OCI-LY3 (cell line): ENCODE measurements at regions not wholly inside any gene's neighbourhood (a gene's known extent, or its start where the extent isn't known, plus 50 kb on each side); places are given as distances from the start of the nearest gene placed in this dataset.
A peak's percentile ranks its signal among the peaks of the same experiment; 100 is the strongest.

ENCODE experiments used
- H2AFZ ChIP-seq: fragments of 200-600, 300-600 bp; shearing (Covaris generic); 2 replicates; pipeline ENCODE4 v1.6.0; 2014; ENCODE audit warnings: antibody characterized with exemption, low read depth, low read length
- H3K27ac ChIP-seq: fragments of 200-600, 300-600 bp; sonication (generic); 2 replicates; pipeline ENCODE4 v1.5.1; 2014; ENCODE audit warnings: mild to moderate bottlenecking, low read length, moderate library complexity, mixed read lengths
- H3K27me3 ChIP-seq: fragments of 200-600, 300-600 bp; sonication (generic); 2 replicates; pipeline ENCODE4 v1.6.1; 2014; ENCODE audit warnings: low read depth, low read length, mixed read lengths
- H3K36me3 ChIP-seq: fragments of 200-600, 300-600 bp; sonication (generic); replicated peaks from 2 replicates; pipeline ENCODE3; 2014; ENCODE audit warnings: low read depth, low read length, mixed read lengths
- H3K4me1 ChIP-seq: fragments of 300-600, 200-600 bp; sonication (generic); 2 replicates; pipeline ENCODE4 v1.6.1; 2014; ENCODE audit warnings: low read length, mixed read lengths
- H3K4me2 ChIP-seq: fragments of 200-600, 300-600 bp; sonication (generic); 2 replicates; pipeline ENCODE4 v1.6.1; 2014; ENCODE audit warnings: low read length, mixed read lengths
- H3K4me3 ChIP-seq: fragments of 300-600, 200-600 bp; sonication (generic); 2 replicates; pipeline ENCODE4 v1.5.1; 2014; ENCODE audit warnings: antibody characterized with exemption, mild to moderate bottlenecking, low read length, moderate library complexity
- H3K79me2 ChIP-seq: fragments of 300-600, 200-600 bp; shearing (Covaris generic); 2 replicates; pipeline ENCODE4 v1.6.1; 2014; ENCODE audit warnings: mild to moderate bottlenecking, low read length, mixed read lengths
- H3K9ac ChIP-seq: fragments of 300-600, 200-600 bp; shearing (Covaris generic); 2 replicates; pipeline ENCODE4 v1.6.0; 2014; ENCODE audit warnings: mild to moderate bottlenecking, low read length, moderate library complexity
- H3K9me3 ChIP-seq: fragments of 200-600, 300-600 bp; shearing (Covaris generic); 2 replicates; pipeline ENCODE4 v1.6.1; 2014; ENCODE audit warnings: low read length, mixed read lengths; ENCODE audit not compliant: insufficient read depth
- H4K20me1 ChIP-seq: fragments of 200-600, 300-600 bp; sonication (generic); 2 replicates; pipeline ENCODE4 v1.6.1; 2016; ENCODE audit warnings: low read length, mixed read lengths; ENCODE audit not compliant: insufficient read depth
- EZH2phosphoT487 ChIP-seq: fragments of 200-600 bp; shearing (Covaris generic); IDR thresholded peaks from 2 replicates; pipeline ENCODE4 v1.6.1; 2018; ENCODE audit warnings: antibody characterized with exemption, mixed run types, low read depth
- TF ChIP-seq, protein P1 (sequence below): fragments of 200-600, 300-600 bp; sonication (generic); IDR thresholded peaks from 2 replicates; pipeline ENCODE4 v1.5.1; 2014; ENCODE audit warnings: antibody characterized with exemption, low read length, low read depth

DNA sequence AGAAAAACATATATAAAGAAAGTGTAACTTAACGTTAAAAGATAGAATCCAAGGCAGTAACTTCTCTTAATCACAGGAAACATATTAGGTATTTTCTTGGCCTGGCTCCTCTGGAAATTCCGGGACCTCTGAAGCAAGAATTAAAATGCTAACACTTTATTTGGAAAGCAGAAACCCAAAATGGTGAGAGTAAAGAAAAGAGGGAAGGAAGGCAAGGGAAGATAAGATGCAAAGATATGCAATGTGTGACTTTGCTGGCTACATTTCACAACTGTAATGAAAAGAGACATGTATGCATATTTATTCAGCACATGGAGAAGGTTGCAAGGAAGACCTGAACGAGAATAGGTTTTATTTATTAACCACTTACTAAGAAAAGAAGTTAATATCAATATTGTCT, 372.5 kb downstream of the TBL1XR1 start:
- Histone ChIP-seq H3K36me3 (no peaks in the 10 kb centered on the region), H3K4me3 (no peak overlapping the region)
- TF ChIP-seq, protein P1, sequence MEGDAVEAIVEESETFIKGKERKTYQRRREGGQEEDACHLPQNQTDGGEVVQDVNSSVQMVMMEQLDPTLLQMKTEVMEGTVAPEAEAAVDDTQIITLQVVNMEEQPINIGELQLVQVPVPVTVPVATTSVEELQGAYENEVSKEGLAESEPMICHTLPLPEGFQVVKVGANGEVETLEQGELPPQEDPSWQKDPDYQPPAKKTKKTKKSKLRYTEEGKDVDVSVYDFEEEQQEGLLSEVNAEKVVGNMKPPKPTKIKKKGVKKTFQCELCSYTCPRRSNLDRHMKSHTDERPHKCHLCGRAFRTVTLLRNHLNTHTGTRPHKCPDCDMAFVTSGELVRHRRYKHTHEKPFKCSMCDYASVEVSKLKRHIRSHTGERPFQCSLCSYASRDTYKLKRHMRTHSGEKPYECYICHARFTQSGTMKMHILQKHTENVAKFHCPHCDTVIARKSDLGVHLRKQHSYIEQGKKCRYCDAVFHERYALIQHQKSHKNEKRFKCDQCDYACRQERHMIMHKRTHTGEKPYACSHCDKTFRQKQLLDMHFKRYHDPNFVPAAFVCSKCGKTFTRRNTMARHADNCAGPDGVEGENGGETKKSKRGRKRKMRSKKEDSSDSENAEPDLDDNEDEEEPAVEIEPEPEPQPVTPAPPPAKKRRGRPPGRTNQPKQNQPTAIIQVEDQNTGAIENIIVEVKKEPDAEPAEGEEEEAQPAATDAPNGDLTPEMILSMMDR: no peak
- no peak for TF ChIP-seq EZH2phosphoT487

GRCh38 chr3:176820764-176821163, 376.5 kb downstream of the TBL1XR1 start:
- no peak overlapping the region for H3K4me3 ChIP-seq

More for the DNA sequence above, 372.5 kb downstream of the TBL1XR1 start:
- H3K9ac ChIP-seq: no peak overlapping the region
- no peak overlapping the region for H3K27ac ChIP-seq
- H3K9me3 ChIP-seq: no peaks in the 10 kb centered on the region
- H3K79me2 ChIP-seq: no peaks in the 10 kb centered on the region
- no peak overlapping the region for H3K4me2 ChIP-seq
- no peaks in the 10 kb centered on the region for H3K27me3 ChIP-seq
- no peak overlapping the region for H2AFZ ChIP-seq
- no peaks in the 10 kb centered on the region for H3K4me1 ChIP-seq
- no peaks in the 10 kb centered on the region for H4K20me1 ChIP-seq

GRCh38 chr3:176816937-176817336, 380.3 kb downstream of the TBL1XR1 start:
- TF ChIP-seq, protein P1: no peak
- TF ChIP-seq EZH2phosphoT487: no peak
- H3K9me3 ChIP-seq: no peaks in the 10 kb centered on the region
- H3K9ac ChIP-seq: no peak overlapping the region
- H3K27ac ChIP-seq: no peak overlapping the region
- H3K36me3 ChIP-seq: no peaks in the 10 kb centered on the region
- no peak overlapping the region for H3K4me2 ChIP-seq
- H4K20me1 ChIP-seq: no peaks in the 10 kb centered on the region
- H2AFZ ChIP-seq: no peak overlapping the region
- H3K79me2 ChIP-seq: no peaks in the 10 kb centered on the region
- H3K27me3 ChIP-seq: no peaks in the 10 kb centered on the region
- H3K4me1 ChIP-seq: peaks cover 8% of the 10 kb centered on the region
- no peak overlapping the region for H3K4me3 ChIP-seq

More at GRCh38 chr3:176820764-176821163, 376.5 kb downstream of the TBL1XR1 start:
- Histone ChIP-seq H3K36me3 (no peaks in the 10 kb centered on the region), H3K79me2 (no peaks in the 10 kb centered on the region), H3K4me1 (no peaks in the 10 kb centered on the region), H3K9me3 (no peaks in the 10 kb centered on the region), H4K20me1 (no peaks in the 10 kb centered on the region), H3K9ac (no peak overlapping the region), H3K4me2 (no peak overlapping the region), H3K27ac (no peak overlapping the region), H3K27me3 (no peaks in the 10 kb centered on the region), H2AFZ (no peak overlapping the region)
- TF ChIP-seq, protein P1: no peak
- no peak for TF ChIP-seq EZH2phosphoT487

GRCh38 chr3:176814285-176814684, 383.0 kb downstream of the TBL1XR1 start:
- H3K79me2 ChIP-seq: no peaks in the 10 kb centered on the region
- peak overlapping the region; percentile 55 for H3K4me3 ChIP-seq
- H4K20me1 ChIP-seq: no peaks in the 10 kb centered on the region
- no peak overlapping the region for H3K27ac ChIP-seq
- peak overlapping the region; percentile 36 for H3K9ac ChIP-seq
- H3K4me2 ChIP-seq: peak overlapping the region; percentile 69
- no peaks in the 10 kb centered on the region for H3K27me3 ChIP-seq
- H3K9me3 ChIP-seq: no peaks in the 10 kb centered on the region
- H3K36me3 ChIP-seq: no peaks in the 10 kb centered on the region
- peaks cover 17% of the 10 kb centered on the region for H3K4me1 ChIP-seq
- H2AFZ ChIP-seq: peak overlapping the region; percentile 98
- no peak for TF ChIP-seq EZH2phosphoT487
- TF ChIP-seq, protein P1: peak; percentile 81
